GM12874 (cell line): ENCODE measurements at regions not wholly inside any gene's neighbourhood (a gene's known extent, or its start where the extent isn't known, plus 50 kb on each side); places are given as distances from the start of the nearest gene placed in this dataset.

Experiments used
- CTCF ChIP-seq: IDR thresholded peaks from 2 replicates; pipeline ENCODE4 v1.5.1; 2011; ENCODE audit warnings: low read depth, mild to moderate bottlenecking, control low read depth, low read length, moderate library complexity; ENCODE audit not compliant: insufficient read depth

- TF ChIP-seq CTCF: no peak
These were observed 481.5 kb upstream of the TUSC1 start for GRCh38 chr9:26159575-26160392.

- no peak for TF ChIP-seq CTCF
These were observed 480.4 kb upstream of the TUSC1 start for GRCh38 chr9:26158631-26159150.

GRCh38 chr9:26157411-26157810, 479.2 kb upstream of the TUSC1 start:
- TF ChIP-seq CTCF: no peak

GRCh38 chr9:26152350-26152749, 474.1 kb upstream of the TUSC1 start:
- no peak for TF ChIP-seq CTCF

- no peak for TF ChIP-seq CTCF
These were observed 469.9 kb upstream of the TUSC1 start for GRCh38 chr9:26148128-26148527.

- TF ChIP-seq CTCF: no peak
These were observed 467.7 kb upstream of the TUSC1 start for GRCh38 chr9:26145938-26146337.

GRCh38 chr9:26142631-26143030, 464.4 kb upstream of the TUSC1 start:
- no peak for TF ChIP-seq CTCF
